Nephron (organoid): ENCODE measurements at regions not wholly inside any gene's neighbourhood (a gene's known extent, or its start where the extent isn't known, plus 50 kb on each side); places are given as distances from the start of the nearest gene placed in this dataset.

Source experiments
- H3K27ac Mint-ChIP-seq, 3 experiments: 2 replicates each; pipeline ENCODE4 v1.8.0; 2020; ENCODE audit warnings: mixed read lengths in 3 of 3, mild to moderate bottlenecking in 2 of 3, moderate library complexity in 1 of 3
- H3K27me3 Mint-ChIP-seq: 2 replicates; pipeline ENCODE4 v1.8.0; 2021; ENCODE audit warnings: low read depth, mild to moderate bottlenecking, moderate library complexity, mixed read lengths
- H3K36me3 Mint-ChIP-seq: 2 replicates; pipeline ENCODE4 v1.8.0; 2020; ENCODE audit warnings: low read depth, mixed read lengths
- H3K4me1 Mint-ChIP-seq: 2 replicates; pipeline ENCODE4 v1.8.0; 2020; ENCODE audit warnings: mixed read lengths
- H3K4me3 Mint-ChIP-seq, 3 experiments: 2 replicates each; pipeline ENCODE4 v1.8.0; 2020; ENCODE audit warnings: mild to moderate bottlenecking in 3 of 3, mixed read lengths in 3 of 3, moderate library complexity in 2 of 3
- H3K9me3 Mint-ChIP-seq: 2 replicates; pipeline ENCODE4 v1.8.0; 2020; ENCODE audit warnings: mixed read lengths
- TF ChIP-seq, protein P1 (sequence below), 3 experiments: fragments of 200-600 bp; sonication (generic); IDR thresholded peaks; one replicate each; pipeline ENCODE4 v1.5.0; 2021; ENCODE audit warnings: antibody characterized with exemption in 3 of 3; ENCODE audit not compliant: unreplicated experiment in 3 of 3

DNA sequence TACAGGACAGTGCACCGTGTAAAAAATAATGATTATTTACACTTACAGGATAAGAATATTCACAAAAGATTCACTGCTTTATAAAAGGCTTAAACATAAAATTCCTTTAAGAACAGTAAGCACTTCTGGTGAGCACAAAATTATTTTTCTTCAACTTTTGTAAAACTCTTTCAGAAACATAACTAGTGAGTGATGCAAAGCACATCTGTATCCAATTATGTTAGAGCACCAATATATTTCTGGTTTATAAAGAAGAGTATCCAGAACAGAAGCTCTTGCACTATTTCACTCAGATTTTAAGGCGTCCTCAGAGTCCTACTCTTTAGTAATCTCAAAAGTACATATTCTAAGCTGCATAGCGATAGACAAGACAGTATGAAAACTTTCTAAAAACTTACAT lies 276.0 kb downstream of the C4orf33 start:
- Mint-ChIP-seq H3K27ac (peak overlapping the region in 1 of 3 experiments; percentile 32), H3K9me3 (no peaks in the 10 kb centered on the region), H3K4me1 (peaks cover 41% of the 10 kb centered on the region), H3K36me3 (no peaks in the 10 kb centered on the region), H3K4me3 (no peak overlapping the region), H3K27me3 (peaks cover 5% of the 10 kb centered on the region)
- TF ChIP-seq, protein P1, sequence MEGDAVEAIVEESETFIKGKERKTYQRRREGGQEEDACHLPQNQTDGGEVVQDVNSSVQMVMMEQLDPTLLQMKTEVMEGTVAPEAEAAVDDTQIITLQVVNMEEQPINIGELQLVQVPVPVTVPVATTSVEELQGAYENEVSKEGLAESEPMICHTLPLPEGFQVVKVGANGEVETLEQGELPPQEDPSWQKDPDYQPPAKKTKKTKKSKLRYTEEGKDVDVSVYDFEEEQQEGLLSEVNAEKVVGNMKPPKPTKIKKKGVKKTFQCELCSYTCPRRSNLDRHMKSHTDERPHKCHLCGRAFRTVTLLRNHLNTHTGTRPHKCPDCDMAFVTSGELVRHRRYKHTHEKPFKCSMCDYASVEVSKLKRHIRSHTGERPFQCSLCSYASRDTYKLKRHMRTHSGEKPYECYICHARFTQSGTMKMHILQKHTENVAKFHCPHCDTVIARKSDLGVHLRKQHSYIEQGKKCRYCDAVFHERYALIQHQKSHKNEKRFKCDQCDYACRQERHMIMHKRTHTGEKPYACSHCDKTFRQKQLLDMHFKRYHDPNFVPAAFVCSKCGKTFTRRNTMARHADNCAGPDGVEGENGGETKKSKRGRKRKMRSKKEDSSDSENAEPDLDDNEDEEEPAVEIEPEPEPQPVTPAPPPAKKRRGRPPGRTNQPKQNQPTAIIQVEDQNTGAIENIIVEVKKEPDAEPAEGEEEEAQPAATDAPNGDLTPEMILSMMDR (IDR thresholded peaks at IDR 0.05; ENCODE audit: unreplicated experiment in 3 of 3): no peak

DNA sequence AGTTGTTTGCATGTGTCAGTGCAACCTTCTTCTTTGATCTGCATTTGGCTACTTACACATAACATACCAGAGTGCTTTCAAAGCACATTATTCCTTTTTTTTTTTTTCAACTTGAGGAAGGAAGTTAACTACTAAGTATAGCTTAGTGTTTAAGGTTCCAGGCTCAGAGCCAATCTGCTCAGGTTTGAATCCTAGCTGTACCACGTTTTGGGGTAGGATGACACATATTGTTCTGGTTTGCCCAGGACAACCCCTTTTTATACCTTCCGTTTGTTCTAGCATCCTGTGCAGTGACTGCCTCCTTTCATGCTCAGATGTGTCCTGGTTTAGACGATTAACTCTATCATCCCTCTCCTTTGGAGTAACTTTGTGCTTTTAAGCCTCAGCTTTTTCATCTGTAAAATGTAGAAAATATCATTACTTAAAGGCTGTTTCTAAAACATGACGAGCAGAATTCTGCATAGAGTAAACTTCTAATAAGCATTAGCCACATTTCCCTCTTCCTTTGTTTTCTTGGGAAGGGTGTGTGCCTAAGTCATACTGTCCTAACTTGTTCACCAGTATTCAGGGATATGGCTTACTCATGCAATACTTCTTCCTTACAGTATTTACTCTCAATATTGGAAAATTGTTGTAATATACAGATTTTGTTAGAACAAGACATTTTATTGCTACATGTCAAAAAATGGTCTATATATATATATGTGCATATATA lies 281.3 kb downstream of the C4orf33 start:
- no peaks in the 10 kb centered on the region for H3K36me3 Mint-ChIP-seq
- TF ChIP-seq, protein P1 (IDR thresholded peaks at IDR 0.05; ENCODE audit: unreplicated experiment in 3 of 3): no peak
- H3K4me3 Mint-ChIP-seq: no peak overlapping the region

DNA sequence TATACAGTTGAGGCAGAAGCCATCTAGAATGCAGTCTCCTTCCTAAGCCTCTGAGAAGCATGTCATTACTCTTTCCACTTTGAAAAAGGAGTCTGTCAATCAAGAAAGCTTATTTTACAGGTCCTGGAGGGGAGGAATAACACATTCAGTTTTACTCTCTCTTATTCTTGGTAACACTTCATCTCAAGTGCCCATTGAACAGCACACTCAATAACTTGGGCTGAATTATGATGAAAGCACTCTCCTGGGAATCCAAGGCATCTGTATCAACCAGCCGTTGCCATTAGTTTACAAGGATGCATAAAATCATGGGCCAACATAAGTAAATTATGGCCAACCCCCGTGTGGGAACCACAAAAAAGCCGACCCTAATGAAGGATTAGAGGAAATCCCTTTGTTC lies 282.4 kb downstream of the C4orf33 start:
- TF ChIP-seq, protein P1 (IDR thresholded peaks at IDR 0.05; ENCODE audit: unreplicated experiment in 3 of 3): no peak
- Mint-ChIP-seq H3K36me3 (no peaks in the 10 kb centered on the region), H3K4me1 (peaks cover 7% of the 10 kb centered on the region)

More for the DNA sequence above, 281.3 kb downstream of the C4orf33 start:
- H3K27me3 Mint-ChIP-seq: no peaks in the 10 kb centered on the region
- H3K4me1 Mint-ChIP-seq: peaks cover 10% of the 10 kb centered on the region
- no peaks in the 10 kb centered on the region for H3K9me3 Mint-ChIP-seq
- H3K27ac Mint-ChIP-seq: no peak overlapping the region

DNA sequence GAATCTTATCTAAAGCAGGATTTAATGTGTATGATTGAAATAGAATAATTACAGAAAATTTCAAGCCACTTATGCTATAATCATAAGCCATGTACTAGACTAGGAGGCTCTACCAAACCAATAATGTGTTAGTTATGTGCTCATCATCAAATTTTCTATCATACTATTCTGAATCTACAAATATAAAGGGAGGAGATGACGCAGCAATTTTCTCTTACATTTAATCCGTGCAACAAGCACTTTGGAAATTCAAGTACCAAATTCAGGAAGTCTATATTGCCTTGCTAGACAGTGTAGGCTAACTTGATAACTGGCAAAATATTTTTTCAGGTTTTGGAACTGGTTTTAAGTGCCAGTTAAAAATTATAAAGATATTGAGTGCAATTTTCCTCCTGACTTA lies 283.5 kb downstream of the C4orf33 start:
- no peaks in the 10 kb centered on the region for H3K27me3 Mint-ChIP-seq
- peaks cover 7% of the 10 kb centered on the region for H3K4me1 Mint-ChIP-seq
- H3K9me3 Mint-ChIP-seq: no peaks in the 10 kb centered on the region
- H3K36me3 Mint-ChIP-seq: no peaks in the 10 kb centered on the region
- no peak overlapping the region for H3K27ac Mint-ChIP-seq
- H3K4me3 Mint-ChIP-seq: no peak overlapping the region
- TF ChIP-seq, protein P1 (IDR thresholded peaks at IDR 0.05; ENCODE audit: unreplicated experiment in 3 of 3): no peak

More for the DNA sequence above, 282.4 kb downstream of the C4orf33 start:
- H3K4me3 Mint-ChIP-seq: no peak overlapping the region
- H3K9me3 Mint-ChIP-seq: no peaks in the 10 kb centered on the region
- no peak overlapping the region for H3K27ac Mint-ChIP-seq
- H3K27me3 Mint-ChIP-seq: no peaks in the 10 kb centered on the region

DNA sequence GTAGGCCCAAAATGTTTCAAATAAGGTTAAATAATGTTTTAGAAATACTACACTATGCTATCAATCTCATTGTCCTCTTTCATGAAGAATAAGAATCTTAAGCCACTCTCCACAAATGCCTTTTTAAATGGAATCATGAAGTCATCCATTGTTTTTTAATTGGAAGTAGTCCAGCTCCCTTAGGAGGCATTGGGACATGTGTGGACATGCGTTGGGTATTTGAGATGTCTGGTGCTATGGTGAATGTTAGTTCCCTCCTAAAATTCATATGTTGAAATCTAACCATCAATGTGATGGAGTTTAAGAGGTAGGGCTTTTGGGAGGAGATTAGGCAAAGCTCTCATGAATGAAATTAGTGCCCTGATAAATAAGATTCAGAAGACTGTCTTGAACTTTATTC lies 289.0 kb downstream of the C4orf33 start:
- TF ChIP-seq, protein P1 (IDR thresholded peaks at IDR 0.05; ENCODE audit: unreplicated experiment in 3 of 3): no peak

DNA sequence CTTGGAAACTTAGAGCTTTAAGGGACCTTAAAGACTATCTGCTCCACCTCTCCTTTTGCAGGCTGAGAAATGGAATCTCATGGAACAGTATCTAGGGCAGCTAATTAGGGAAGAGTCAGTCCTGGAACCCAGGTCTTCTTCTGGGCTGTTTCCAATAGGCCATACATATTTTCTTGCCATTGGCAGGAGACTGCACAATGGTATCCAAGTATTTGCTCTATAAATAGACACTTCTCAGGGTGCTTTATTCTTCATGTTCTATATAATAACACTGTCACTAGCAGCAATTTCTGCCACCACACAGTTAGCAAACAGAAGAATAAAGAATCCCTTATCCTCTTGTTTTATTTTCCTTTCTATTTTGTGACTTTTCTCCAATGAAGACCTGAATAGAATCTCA lies 291.7 kb downstream of the C4orf33 start:
- TF ChIP-seq, protein P1 (IDR thresholded peaks at IDR 0.05; ENCODE audit: unreplicated experiment in 3 of 3): no peak
- no peak overlapping the region for H3K4me3 Mint-ChIP-seq
- H3K36me3 Mint-ChIP-seq: no peaks in the 10 kb centered on the region
- peaks cover 21% of the 10 kb centered on the region for H3K4me1 Mint-ChIP-seq
- H3K27ac Mint-ChIP-seq: no peak overlapping the region
- H3K27me3 Mint-ChIP-seq: no peaks in the 10 kb centered on the region
- H3K9me3 Mint-ChIP-seq: no peaks in the 10 kb centered on the region

More for the DNA sequence above, 289.0 kb downstream of the C4orf33 start:
- H3K9me3 Mint-ChIP-seq: no peaks in the 10 kb centered on the region
- no peak overlapping the region for H3K27ac Mint-ChIP-seq
- no peaks in the 10 kb centered on the region for H3K36me3 Mint-ChIP-seq
- peaks cover 21% of the 10 kb centered on the region for H3K4me1 Mint-ChIP-seq
- H3K4me3 Mint-ChIP-seq: no peak overlapping the region
- H3K27me3 Mint-ChIP-seq: no peaks in the 10 kb centered on the region
